Endodermal cell (in vitro differentiated cells): ENCODE measurements at regions not wholly inside any gene's neighbourhood (a gene's known extent, or its start where the extent isn't known, plus 50 kb on each side); places are given as distances from the start of the nearest gene placed in this dataset.

Experiments
- DNase-seq: peaks from one replicate; pipeline ENCODE4 v3.0.0-alpha.2; 2017
- H3K27ac ChIP-seq: 2 replicates; pipeline ENCODE4 v1.5.1; 2013; ENCODE audit warnings: mild to moderate bottlenecking, low read depth, low read length, moderate library complexity
- H3K27me3 ChIP-seq: 2 replicates; pipeline ENCODE4 v1.6.1; 2013; ENCODE audit warnings: mild to moderate bottlenecking, low read length, moderate library complexity; ENCODE audit not compliant: insufficient read depth, control insufficient read depth, poor library complexity, severe bottlenecking
- H3K36me3 ChIP-seq: 2 replicates; pipeline ENCODE4 v1.7.0; 2013; ENCODE audit warnings: mild to moderate bottlenecking, low read length, moderate library complexity; ENCODE audit not compliant: control insufficient read depth, insufficient read depth
- H3K4me1 ChIP-seq: one replicate; pipeline ENCODE4 v1.7.0; 2013; ENCODE audit warnings: low read length; ENCODE audit not compliant: control insufficient read depth, insufficient read depth
- H3K4me3 ChIP-seq: 2 replicates; pipeline ENCODE4 v1.5.1; 2013; ENCODE audit warnings: mild to moderate bottlenecking, low read length, moderate library complexity
- H3K9ac ChIP-seq: 2 replicates; pipeline ENCODE4 v1.6.1; 2013; ENCODE audit warnings: mild to moderate bottlenecking, low read length, moderate library complexity; ENCODE audit not compliant: poor library complexity, severe bottlenecking; ENCODE audit errors: extremely low read depth
- H3K9me3 ChIP-seq: 2 replicates; pipeline ENCODE4 v1.6.1; 2013; ENCODE audit warnings: mild to moderate bottlenecking, low read length, moderate library complexity; ENCODE audit not compliant: control insufficient read depth
- H3K27ac Mint-ChIP-seq: 2 replicates; pipeline ENCODE4 v1.8.0; 2020; ENCODE audit warnings: mixed read lengths
- H3K27me3 Mint-ChIP-seq: 2 replicates; pipeline ENCODE4 v1.8.0; 2021; ENCODE audit warnings: mild to moderate bottlenecking, mixed read lengths; ENCODE audit not compliant: insufficient read depth
- H3K36me3 Mint-ChIP-seq: 2 replicates; pipeline ENCODE4 v1.8.0; 2020; ENCODE audit warnings: low read depth, mixed read lengths
- H3K4me1 Mint-ChIP-seq: 2 replicates; pipeline ENCODE4 v1.8.0; 2020; ENCODE audit warnings: mixed read lengths
- H3K4me3 Mint-ChIP-seq: 2 replicates; pipeline ENCODE4 v1.8.0; 2020; ENCODE audit warnings: mild to moderate bottlenecking, moderate library complexity, mixed read lengths
- H3K9me3 Mint-ChIP-seq: 2 replicates; pipeline ENCODE4 v1.8.0; 2020; ENCODE audit warnings: mild to moderate bottlenecking, mixed read lengths
- WGBS, 2 experiments: methylation state at CpG; one replicate each; pipeline versions ENCODE4 v1.1.5 to v1.1.7; 2013; ENCODE audit warnings: missing lambda C conversion rate in 2 of 2, mixed read lengths in 1 of 2; ENCODE audit not compliant: insufficient coverage in 1 of 2, insufficient read length in 1 of 2; 5-methylcytosine and 5-hydroxymethylcytosine counted together
- TF ChIP-seq, protein P1 (sequence below): fragments of 200-600 bp; sonication (generic); conservative IDR thresholded peaks from 2 replicates; pipeline ENCODE4 v1.5.0; 2021; ENCODE audit warnings: antibody characterized with exemption, mild to moderate bottlenecking

DNA sequence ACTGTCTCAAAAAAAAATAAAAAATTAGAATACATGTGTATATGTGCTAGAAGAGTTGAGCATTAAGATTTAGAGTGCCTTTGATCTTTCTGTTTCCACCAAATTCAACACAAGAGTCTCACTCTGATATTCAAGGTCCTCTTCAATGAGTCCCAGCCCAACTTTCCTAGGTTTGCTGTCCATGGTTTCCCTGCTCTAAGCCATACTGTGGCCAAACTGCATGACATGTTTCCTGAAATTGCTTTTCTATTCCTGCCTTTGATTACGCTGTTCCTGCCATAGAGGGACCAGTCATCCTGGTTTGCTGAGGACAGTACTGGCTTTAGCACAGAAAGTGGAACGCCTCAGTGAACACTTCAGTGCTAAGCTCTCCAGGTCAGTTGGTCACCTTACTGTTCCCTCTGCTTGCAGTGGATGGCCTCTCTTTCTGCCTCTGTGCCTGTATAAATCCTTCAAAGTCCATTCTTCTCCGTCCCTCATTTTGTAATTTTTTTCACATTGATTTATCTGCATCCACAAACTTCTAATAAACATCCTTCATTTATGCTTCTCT, 305.9 kb upstream of the PROX1 start:
- Histone ChIP-seq H3K27me3 (peaks cover 14% of the 10 kb centered on the region), H3K4me1 (no peaks in the 10 kb centered on the region), H3K4me3 (no peak overlapping the region), H3K36me3 (no peaks in the 10 kb centered on the region), H3K9me3 (no peaks in the 10 kb centered on the region), H3K9ac (no peak overlapping the region), H3K27ac (no peak overlapping the region)
- H3K4me3 Mint-ChIP-seq = no peak overlapping the region
- TF ChIP-seq, protein P1, sequence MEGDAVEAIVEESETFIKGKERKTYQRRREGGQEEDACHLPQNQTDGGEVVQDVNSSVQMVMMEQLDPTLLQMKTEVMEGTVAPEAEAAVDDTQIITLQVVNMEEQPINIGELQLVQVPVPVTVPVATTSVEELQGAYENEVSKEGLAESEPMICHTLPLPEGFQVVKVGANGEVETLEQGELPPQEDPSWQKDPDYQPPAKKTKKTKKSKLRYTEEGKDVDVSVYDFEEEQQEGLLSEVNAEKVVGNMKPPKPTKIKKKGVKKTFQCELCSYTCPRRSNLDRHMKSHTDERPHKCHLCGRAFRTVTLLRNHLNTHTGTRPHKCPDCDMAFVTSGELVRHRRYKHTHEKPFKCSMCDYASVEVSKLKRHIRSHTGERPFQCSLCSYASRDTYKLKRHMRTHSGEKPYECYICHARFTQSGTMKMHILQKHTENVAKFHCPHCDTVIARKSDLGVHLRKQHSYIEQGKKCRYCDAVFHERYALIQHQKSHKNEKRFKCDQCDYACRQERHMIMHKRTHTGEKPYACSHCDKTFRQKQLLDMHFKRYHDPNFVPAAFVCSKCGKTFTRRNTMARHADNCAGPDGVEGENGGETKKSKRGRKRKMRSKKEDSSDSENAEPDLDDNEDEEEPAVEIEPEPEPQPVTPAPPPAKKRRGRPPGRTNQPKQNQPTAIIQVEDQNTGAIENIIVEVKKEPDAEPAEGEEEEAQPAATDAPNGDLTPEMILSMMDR = no peak
- H3K4me1 Mint-ChIP-seq = peaks cover 2% of the 10 kb centered on the region
- H3K27ac Mint-ChIP-seq = no peak overlapping the region
- no peak for DNase-seq
- WGBS, 2 experiments = 90 to 100% methylated on average over 3 of the region's 3 CpGs
- H3K36me3 Mint-ChIP-seq = no peaks in the 10 kb centered on the region
- H3K27me3 Mint-ChIP-seq = peaks cover 4% of the 10 kb centered on the region
- H3K9me3 Mint-ChIP-seq = no peaks in the 10 kb centered on the region

DNA sequence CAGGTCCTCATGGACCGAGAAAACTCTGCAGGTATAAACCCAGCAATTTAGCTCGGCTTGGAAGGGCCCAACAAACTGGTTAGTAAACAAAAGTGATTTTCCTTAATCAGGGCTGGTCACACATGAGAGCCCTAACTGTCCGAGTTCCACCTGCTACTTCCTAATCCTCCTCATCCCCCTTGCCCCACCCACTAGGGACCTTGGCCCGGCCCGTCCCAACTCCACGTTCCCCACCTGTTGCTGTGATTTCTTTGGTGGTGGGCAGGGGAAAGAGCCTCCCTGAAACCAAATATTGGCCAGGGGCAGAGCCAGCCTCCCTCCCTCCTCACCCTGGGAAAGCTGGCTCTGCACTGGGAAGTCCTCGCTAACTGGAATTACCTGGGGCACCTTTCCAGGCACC, 304.2 kb upstream of the PROX1 start:
- TF ChIP-seq, protein P1 = no peak
- no peak for DNase-seq
- Histone ChIP-seq H3K4me1 (no peaks in the 10 kb centered on the region), H3K36me3 (no peaks in the 10 kb centered on the region), H3K27me3 (peaks cover 10% of the 10 kb centered on the region), H3K27ac (no peak overlapping the region), H3K9ac (no peak overlapping the region), H3K9me3 (no peaks in the 10 kb centered on the region), H3K4me3 (no peak overlapping the region)
- Mint-ChIP-seq H3K4me1 (no peaks in the 10 kb centered on the region), H3K27me3 (no peaks in the 10 kb centered on the region), H3K36me3 (no peaks in the 10 kb centered on the region), H3K9me3 (no peaks in the 10 kb centered on the region), H3K27ac (no peak overlapping the region), H3K4me3 (no peak overlapping the region)
- WGBS, 2 experiments = 85 to 100% methylated on average over 1 to 6 of the region's 7 CpGs

DNA sequence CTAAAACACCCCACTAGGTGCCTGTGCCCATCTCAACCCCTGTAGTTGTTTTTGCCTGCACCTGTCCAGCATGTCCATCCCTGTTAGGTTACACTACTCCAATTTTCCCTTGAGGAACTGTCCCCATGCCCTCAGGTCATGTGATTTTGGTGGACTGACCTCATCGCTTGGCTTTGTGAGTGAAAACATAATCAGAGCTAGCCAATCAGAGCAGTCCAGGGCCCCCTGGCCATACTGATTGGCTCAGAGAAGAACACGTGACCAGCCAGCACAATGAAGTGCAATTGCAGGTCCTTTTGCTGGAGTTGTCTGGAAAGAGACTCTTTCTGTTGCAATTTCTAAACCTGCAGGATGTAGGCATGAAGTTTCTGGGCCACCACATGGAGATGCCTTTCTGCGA, 303.3 kb upstream of the PROX1 start:
- Mint-ChIP-seq H3K4me3 (no peak overlapping the region), H3K4me1 (no peaks in the 10 kb centered on the region), H3K27me3 (no peaks in the 10 kb centered on the region), H3K36me3 (no peaks in the 10 kb centered on the region), H3K27ac (no peak overlapping the region), H3K9me3 (no peaks in the 10 kb centered on the region)
- no peak for DNase-seq
- H3K36me3 ChIP-seq = no peaks in the 10 kb centered on the region
- WGBS, 2 experiments = 95 to 100% methylated on average over 3 of the region's 3 CpGs
- H3K27me3 ChIP-seq = peaks cover 6% of the 10 kb centered on the region
- H3K9me3 ChIP-seq = no peaks in the 10 kb centered on the region
- no peak overlapping the region for H3K4me3 ChIP-seq
- no peaks in the 10 kb centered on the region for H3K4me1 ChIP-seq
- TF ChIP-seq, protein P1 = no peak
- H3K27ac ChIP-seq = no peak overlapping the region
- H3K9ac ChIP-seq = no peak overlapping the region
